CD4-positive, alpha-beta memory T cell (primary cell): ENCODE measurements at regions not wholly inside any gene's neighbourhood (a gene's known extent, or its start where the extent isn't known, plus 50 kb on each side); places are given as distances from the start of the nearest gene placed in this dataset.
A peak's percentile ranks its signal among the peaks of the same experiment; 100 is the strongest.

Experiments used
- CTCF ChIA-PET: fragments of 350-600 bp; sonication (Branson Sonifier 250); formaldehyde crosslinking; loops from one replicate; lab custom pipeline; 2021; ENCODE audit warnings: inconsistent platforms; ENCODE audit not compliant: partially characterized antibody; lab: Charles Lee
- POLR2A ChIA-PET: fragments of 350-600 bp; sonication (Branson Sonifier 250); formaldehyde crosslinking; loops from one replicate; lab custom pipeline; 2021; ENCODE audit not compliant: partially characterized antibody; lab: Charles Lee
- DNase-seq, 5 donors: peaks; one replicate each; pipeline versions ENCODE4 v3.0.0 to v3.0.0-alpha.2; 2020 to 2022; ENCODE audit warnings: mixed read lengths in 1 of 5
- H3K27ac ChIP-seq: one replicate; pipeline ENCODE4 v1.7.0; 2013; ENCODE audit warnings: low read depth, low read length
- H3K27me3 ChIP-seq: 2 replicates; pipeline ENCODE4 v1.7.0; 2013; ENCODE audit warnings: mild to moderate bottlenecking, low read length, moderate library complexity; ENCODE audit not compliant: insufficient read depth
- H3K36me3 ChIP-seq: 2 replicates; pipeline ENCODE4 v1.7.0; 2013; ENCODE audit warnings: mild to moderate bottlenecking, low read length, moderate library complexity; ENCODE audit not compliant: insufficient read depth
- H3K4me1 ChIP-seq: 2 replicates; pipeline ENCODE4 v1.7.0; 2013; ENCODE audit warnings: mild to moderate bottlenecking, low read length, moderate library complexity; ENCODE audit not compliant: insufficient read depth
- H3K4me3 ChIP-seq, 2 donors: one replicate each; pipeline ENCODE4 v1.7.0; 2013; ENCODE audit warnings: low read length in 2 of 2, mild to moderate bottlenecking in 1 of 2
- H3K9me3 ChIP-seq, 2 donors: one replicate each; pipeline ENCODE4 v1.7.0; 2013; ENCODE audit warnings: low read length in 2 of 2, control low read depth in 1 of 2; ENCODE audit not compliant: control insufficient read depth in 1 of 2
- H3K27ac Mint-ChIP-seq, 7 donors: one replicate each; pipeline ENCODE4 v1.8.0; 2020 to 2021; ENCODE audit warnings: mixed read lengths in 7 of 7, mild to moderate bottlenecking in 6 of 7, inconsistent platforms in 3 of 7, moderate library complexity in 3 of 7
- H3K27me3 Mint-ChIP-seq, 2 donors: one replicate each; pipeline ENCODE4 v1.8.0; 2020 to 2021; ENCODE audit warnings: mixed read lengths in 2 of 2
- H3K36me3 Mint-ChIP-seq, 2 donors: one replicate each; pipeline ENCODE4 v1.8.0; 2020 to 2021; ENCODE audit warnings: mixed read lengths in 2 of 2, inconsistent platforms in 1 of 2, mild to moderate bottlenecking in 1 of 2
- H3K4me1 Mint-ChIP-seq, 4 donors: one replicate each; pipeline ENCODE4 v1.8.0; 2020 to 2021; ENCODE audit warnings: mixed read lengths in 4 of 4, mild to moderate bottlenecking in 1 of 4
- H3K4me3 Mint-ChIP-seq, 8 donors: one replicate each; pipeline ENCODE4 v1.8.0; 2020 to 2021; ENCODE audit warnings: mixed read lengths in 8 of 8, mild to moderate bottlenecking in 7 of 8, moderate library complexity in 6 of 8, inconsistent platforms in 3 of 8
- H3K9me3 Mint-ChIP-seq, 8 donors: one replicate each; pipeline ENCODE4 v1.8.0; 2020 to 2021; ENCODE audit warnings: mixed read lengths in 8 of 8, mild to moderate bottlenecking in 5 of 8, inconsistent platforms in 3 of 8, moderate library complexity in 1 of 8
- intact Hi-C: fragments of 100-400 bp; cut with micrococcal nuclease; formaldehyde crosslinking; loops from one replicate; pipeline ENCODE4 v1.15.1; 2023

DNA sequence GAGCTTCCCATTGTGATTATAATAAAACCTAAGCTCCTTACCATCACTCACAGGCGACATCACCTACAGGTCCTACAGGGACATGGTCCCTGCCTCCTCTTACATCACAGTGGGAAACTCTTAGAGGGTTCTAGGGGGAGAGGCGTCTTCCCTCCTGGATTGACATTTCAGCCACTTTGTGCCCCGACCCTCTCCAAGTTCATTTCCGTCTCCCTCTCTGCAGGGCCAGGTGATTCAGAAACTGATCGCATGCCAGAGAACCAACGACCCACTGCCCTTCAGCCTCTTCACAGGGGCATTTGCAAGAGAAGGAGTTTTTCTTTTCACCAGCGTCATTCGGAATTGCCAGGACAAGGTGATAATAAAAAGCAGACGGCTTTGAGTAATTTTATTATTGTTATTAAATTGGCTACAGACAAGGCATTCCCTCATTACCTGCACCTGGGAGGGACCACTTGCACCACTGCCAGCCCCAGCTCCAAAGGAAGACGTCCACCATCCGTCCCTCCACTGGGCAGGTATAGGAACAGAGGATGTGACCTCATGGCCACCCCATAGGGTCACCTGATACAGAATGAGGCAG, 85.8 kb upstream of the CUX1 start:
- H3K4me3 Mint-ChIP-seq: no peak overlapping the region
- H3K27me3 ChIP-seq: no peaks in the 10 kb centered on the region
- H3K4me3 ChIP-seq: no peak overlapping the region
- H3K4me1 ChIP-seq: no peaks in the 10 kb centered on the region
- no peak for DNase-seq
- no peak overlapping the region for H3K27ac Mint-ChIP-seq
- H3K27me3 Mint-ChIP-seq: peaks cover 2% of the 10 kb centered on the region in 2 donors
- H3K4me1 Mint-ChIP-seq: no peaks in the 10 kb centered on the region
- peaks cover 0 to 3% (median 0%) of the 10 kb centered on the region in 8 donors for H3K9me3 Mint-ChIP-seq
- no peaks in the 10 kb centered on the region for H3K36me3 Mint-ChIP-seq
- intact Hi-C loops: no loop called here
- POLR2A ChIA-PET: no interaction called here
- CTCF ChIA-PET: no interaction called here
- H3K27ac ChIP-seq: no peak overlapping the region
- no peaks in the 10 kb centered on the region for H3K36me3 ChIP-seq
- no peaks in the 10 kb centered on the region for H3K9me3 ChIP-seq

- POLR2A ChIA-PET: no interaction called here
- Histone ChIP-seq H3K27me3 (no peaks in the 10 kb centered on the region), H3K27ac (no peak overlapping the region), H3K4me3 (no peak overlapping the region), H3K9me3 (no peaks in the 10 kb centered on the region), H3K36me3 (no peaks in the 10 kb centered on the region), H3K4me1 (no peaks in the 10 kb centered on the region)
- peaks cover 0 to 3% (median 0%) of the 10 kb centered on the region in 8 donors for H3K9me3 Mint-ChIP-seq
- DNase-seq: no peak
- no peaks in the 10 kb centered on the region for H3K4me1 Mint-ChIP-seq
- intact Hi-C loops: no loop called here
- no peak overlapping the region for H3K4me3 Mint-ChIP-seq
- H3K27me3 Mint-ChIP-seq: peaks cover 1 to 2% of the 10 kb centered on the region in 2 donors
- H3K27ac Mint-ChIP-seq: no peak overlapping the region
- CTCF ChIA-PET: interaction anchor here (1.5 kb wide), 1 partner anchor 9 kb away, joined by 8 read pairs; no protein-coding TSS in a partner anchor
- H3K36me3 Mint-ChIP-seq: no peaks in the 10 kb centered on the region
Observed at GRCh38 chr7:101733713-101734475, 83.5 kb upstream of the CUX1 start.

DNA sequence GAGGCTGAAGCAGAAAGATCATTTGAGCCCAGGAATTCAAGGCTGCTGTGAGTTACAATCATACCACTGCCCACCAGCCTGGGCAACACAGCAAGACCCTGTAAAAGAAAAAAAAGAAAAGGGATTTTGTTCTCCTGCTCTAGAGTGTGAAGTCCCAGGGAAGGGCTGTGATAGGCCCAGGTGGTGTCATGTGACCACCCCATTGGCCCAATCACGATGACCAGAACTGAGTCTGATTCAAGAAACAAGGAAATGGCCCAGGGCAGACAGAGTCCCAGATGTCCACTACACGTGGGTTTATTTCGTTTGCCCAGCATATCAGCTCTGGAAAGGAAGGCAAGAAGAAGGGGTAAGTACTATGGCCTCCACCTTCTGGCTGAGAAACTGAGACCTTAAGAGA, 81.3 kb upstream of the CUX1 start:
- no peak overlapping the region for H3K4me3 Mint-ChIP-seq
- peaks cover 1 to 2% of the 10 kb centered on the region in 2 donors for H3K27me3 Mint-ChIP-seq
- no peak for DNase-seq
- no peaks in the 10 kb centered on the region for H3K36me3 ChIP-seq
- H3K4me3 ChIP-seq: no peak overlapping the region
- POLR2A ChIA-PET: no interaction called here
- no peak overlapping the region for H3K27ac Mint-ChIP-seq
- no peaks in the 10 kb centered on the region for H3K27me3 ChIP-seq
- peaks cover 5% of the 10 kb centered on the region for H3K4me1 ChIP-seq
- CTCF ChIA-PET: no interaction called here
- peaks cover 0 to 4% (median 3%) of the 10 kb centered on the region in 4 donors for H3K4me1 Mint-ChIP-seq
- intact Hi-C loops: no loop called here
- H3K9me3 ChIP-seq: no peaks in the 10 kb centered on the region
- no peaks in the 10 kb centered on the region for H3K36me3 Mint-ChIP-seq
- H3K9me3 Mint-ChIP-seq: peaks cover 0 to 3% (median 0%) of the 10 kb centered on the region in 8 donors
- H3K27ac ChIP-seq: no peak overlapping the region

GRCh38 chr7:101739775-101740398, 77.5 kb upstream of the CUX1 start:
- no peak overlapping the region for H3K27ac ChIP-seq
- Mint-ChIP-seq H3K4me3 (no peak overlapping the region), H3K36me3 (no peaks in the 10 kb centered on the region), H3K27ac (no peak overlapping the region), H3K9me3 (no peaks in the 10 kb centered on the region), H3K4me1 (peaks cover 2 to 6% (median 6%) of the 10 kb centered on the region in 4 donors), H3K27me3 (no peaks in the 10 kb centered on the region)
- H3K4me1 ChIP-seq: peaks cover 14% of the 10 kb centered on the region
- H3K27me3 ChIP-seq: no peaks in the 10 kb centered on the region
- ChIA-PET POLR2A (no interaction called here), CTCF (interaction anchor here (0.7 kb wide), 1 partner anchor 801 kb away, joined by 4 read pairs; no protein-coding TSS in a partner anchor)
- H3K4me3 ChIP-seq: no peak overlapping the region
- DNase-seq: no peak
- H3K9me3 ChIP-seq: no peaks in the 10 kb centered on the region
- no peaks in the 10 kb centered on the region for H3K36me3 ChIP-seq
- intact Hi-C loops: no loop called here

DNA sequence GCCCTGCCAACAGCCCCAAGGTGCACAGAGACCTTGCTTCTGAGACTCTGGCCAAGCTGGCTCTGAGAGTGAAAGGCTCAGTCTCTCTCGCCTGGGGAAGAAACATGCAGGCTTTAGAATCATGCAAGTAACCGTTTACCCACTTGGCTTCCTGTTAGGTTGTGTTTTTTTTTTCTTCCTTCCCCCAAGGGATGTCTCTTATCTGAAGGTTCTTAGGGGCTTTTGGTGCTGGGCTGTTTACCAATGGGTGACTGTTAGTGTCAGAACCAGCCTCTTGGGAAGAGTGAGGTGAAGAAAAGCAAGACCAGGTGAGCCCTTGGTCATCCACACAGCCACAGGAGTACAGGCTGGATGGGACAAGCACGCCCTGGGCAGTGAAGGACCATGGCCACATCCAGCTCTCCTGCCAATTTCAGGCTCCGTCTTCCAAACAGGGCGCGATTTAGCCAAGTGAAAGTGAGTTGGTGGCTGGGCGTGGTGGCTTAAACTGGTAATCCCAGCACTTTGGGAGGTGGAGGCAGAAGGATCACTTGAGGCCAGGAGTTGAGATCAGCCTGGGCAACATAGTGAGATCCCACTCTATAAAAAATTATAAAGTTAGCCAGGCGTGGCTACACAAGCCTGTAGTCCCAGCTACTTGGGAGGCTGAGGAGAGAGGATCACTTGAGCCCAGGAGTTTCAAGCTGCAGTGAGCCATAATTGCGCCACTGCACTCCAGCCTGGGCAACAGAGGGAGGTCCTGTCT, 76.3 kb upstream of the CUX1 start:
- Mint-ChIP-seq H3K27ac (no peak overlapping the region), H3K27me3 (no peaks in the 10 kb centered on the region), H3K4me3 (peak overlapping the region in 3 of 8 donors; percentile 17 to 39 (median 33)), H3K36me3 (no peaks in the 10 kb centered on the region), H3K9me3 (no peaks in the 10 kb centered on the region), H3K4me1 (peaks cover 2 to 10% (median 6%) of the 10 kb centered on the region in 4 donors)
- peaks cover 14% of the 10 kb centered on the region for H3K4me1 ChIP-seq
- no peak overlapping the region for H3K4me3 ChIP-seq
- DNase-seq: no peak
- no peak overlapping the region for H3K27ac ChIP-seq
- no peaks in the 10 kb centered on the region for H3K27me3 ChIP-seq
- H3K9me3 ChIP-seq: no peaks in the 10 kb centered on the region
- H3K36me3 ChIP-seq: no peaks in the 10 kb centered on the region
- CTCF ChIA-PET: interaction anchor here (0.9 to 4.0 kb wide), 4 partner anchors 59 to 116 kb away, joined by 3 to 32 read pairs (median 14); partner anchors contain the start of gene CUX1
- POLR2A ChIA-PET: interaction anchor here (0.6 kb wide), 1 partner anchor 68 kb away, joined by 3 read pairs; no protein-coding TSS in a partner anchor
- intact Hi-C loops: no loop called here

- Mint-ChIP-seq H3K36me3 (no peaks in the 10 kb centered on the region), H3K27ac (peak overlapping the region in 1 of 7 donors; percentile 70), H3K9me3 (no peaks in the 10 kb centered on the region), H3K27me3 (peaks cover 0 to 1% of the 10 kb centered on the region in 2 donors), H3K4me1 (peaks cover 2 to 10% (median 6%) of the 10 kb centered on the region in 4 donors), H3K4me3 (peak overlapping the region; percentile 58 to 86 (median 80))
- CTCF ChIA-PET: interaction anchor here (0.7 to 4.0 kb wide), 22 partner anchors 9 to 142 kb away, joined by 3 to 32 read pairs (median 4); partner anchors contain the start of gene CUX1
- DNase-seq: peak; percentile 67 to 74 (median 70)
- peaks cover 14% of the 10 kb centered on the region for H3K4me1 ChIP-seq
- H3K36me3 ChIP-seq: no peaks in the 10 kb centered on the region
- no peaks in the 10 kb centered on the region for H3K27me3 ChIP-seq
- no peaks in the 10 kb centered on the region for H3K9me3 ChIP-seq
- H3K4me3 ChIP-seq: peak overlapping the region; percentile 17 to 49
- POLR2A ChIA-PET: interaction anchor here (0.6 to 3.0 kb wide), 6 partner anchors 14 to 113 kb away, joined by 3 to 18 read pairs (median 3); partner anchors contain the start of gene CUX1
- no peak overlapping the region for H3K27ac ChIP-seq
- intact Hi-C loops: loop anchor here (1.0 to 2.0 kb wide), 3 partner anchors 55 to 113 kb away; no protein-coding TSS in a partner anchor
Observed at GRCh38 chr7:101743241-101743994, 74.0 kb upstream of the CUX1 start.
